Tibial nerve (tissue), 4 donors: ENCODE measurements at regions not wholly inside any gene's neighbourhood (a gene's known extent, or its start where the extent isn't known, plus 50 kb on each side); places are given as distances from the start of the nearest gene placed in this dataset.

Experiments used
- DNase-seq, 2 donors: peaks; one replicate each; pipeline ENCODE4 v3.0.0-alpha.2; 2019; ENCODE audit warnings: low spot score in 2 of 2
- H3K27ac ChIP-seq, 4 donors: fragments of 200-600 bp; sonication (generic) in 3 of 4; one replicate each; pipeline ENCODE4 v1.5.1; 2017 to 2019; ENCODE audit warnings: mild to moderate bottlenecking in 1 of 4
- H3K27me3 ChIP-seq, 2 donors: fragments of 200-600 bp; sonication (generic) in 1 of 2; one replicate each; pipeline versions ENCODE4 v1.5.1 to v1.6.0; 2017 to 2019
- H3K36me3 ChIP-seq, 3 donors: fragments of 200-600 bp; sonication (generic); one replicate each; pipeline ENCODE4 v1.5.1; 2018 to 2019
- H3K4me1 ChIP-seq, 4 donors: fragments of 200-600 bp; sonication (generic) in 3 of 4; one replicate each; pipeline ENCODE4 v1.5.1; 2017 to 2019
- H3K4me3 ChIP-seq, 4 donors: fragments of 200-600 bp; sonication (generic) in 3 of 4; one replicate each; pipeline ENCODE4 v1.5.1; 2017 to 2019; ENCODE audit warnings: mild to moderate bottlenecking in 1 of 4, moderate library complexity in 1 of 4
- H3K9me3 ChIP-seq, 4 donors: fragments of 200-600 bp; sonication (generic) in 3 of 4; one replicate each; pipeline ENCODE4 v1.5.1; 2017 to 2019
- CTCF ChIP-seq, 5 experiments: fragments of 200-600 bp in 3 of 5; fragments of 450-650 bp in 2 of 5; sonication (generic) in 3 of 5; IDR thresholded peaks; one replicate each; pipeline ENCODE4 v1.5.1; 2016 to 2019; ENCODE audit warnings: antibody characterized with exemption in 5 of 5, mild to moderate bottlenecking in 3 of 5, moderate library complexity in 2 of 5
- EP300 ChIP-seq, 2 donors: sonication (generic); formaldehyde crosslinking; IDR thresholded peaks; one replicate each; pipeline ENCODE4 v1.6.1; 2017; ENCODE audit warnings: antibody characterized with exemption in 2 of 2, mild to moderate bottlenecking in 1 of 2
- POLR2A ChIP-seq, 2 donors: fragments of 450-650 bp; IDR thresholded peaks; one replicate each; pipeline ENCODE4 v1.6.1; 2017; ENCODE audit warnings: antibody characterized with exemption in 2 of 2, mild to moderate bottlenecking in 2 of 2, moderate library complexity in 2 of 2
- WGBS, 2 donors: methylation state at CpG; one replicate each; pipeline ENCODE4 v1.1.5; 2018; 5-methylcytosine and 5-hydroxymethylcytosine counted together

DNA sequence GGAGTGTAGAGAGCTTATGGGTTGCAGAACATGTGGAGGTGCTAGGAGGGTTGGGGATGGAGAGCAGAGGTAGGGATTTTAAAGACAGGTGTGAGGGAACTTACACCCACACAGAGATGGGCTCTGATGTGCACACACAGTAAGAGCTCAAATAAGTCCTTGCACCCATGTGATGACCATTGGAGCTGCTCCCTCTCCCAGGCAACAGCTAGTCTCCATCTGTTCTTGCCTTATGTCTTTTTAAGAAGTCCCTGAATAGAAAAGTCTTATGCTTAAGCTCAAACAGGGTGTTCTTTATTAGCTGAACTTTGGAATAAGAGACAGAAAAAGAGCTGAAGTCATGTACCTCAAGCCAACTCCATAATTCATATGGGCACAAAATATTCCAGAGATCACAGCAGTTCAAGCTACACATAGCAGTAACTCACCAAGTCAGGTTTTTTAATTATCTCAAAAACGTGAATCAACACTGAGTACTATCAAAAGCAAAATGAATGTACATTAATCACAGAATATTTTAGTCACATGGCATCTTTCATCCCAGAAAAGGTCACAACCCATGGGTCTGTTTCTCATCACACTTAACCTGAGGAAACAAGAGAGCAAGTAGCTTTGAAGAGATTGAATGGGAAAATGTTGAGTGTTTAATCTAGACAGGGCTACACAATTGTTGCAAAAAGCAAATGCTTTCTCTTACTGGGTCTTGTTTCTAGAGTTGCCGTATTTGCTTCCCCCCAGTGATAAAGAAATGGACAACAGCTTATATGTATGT lies 1513.6 kb upstream of the SEL1L start:
- H3K4me3 ChIP-seq: no peak overlapping the region
- H3K36me3 ChIP-seq: no peaks in the 10 kb centered on the region
- TF ChIP-seq POLR2A (IDR thresholded peaks at IDR 0.05) (no peak), CTCF (IDR thresholded peaks at IDR 0.05) (no peak), EP300 (IDR thresholded peaks at IDR 0.05) (no peak)
- H3K9me3 ChIP-seq: no peaks in the 10 kb centered on the region
- H3K4me1 ChIP-seq: peaks cover 0 to 5% (median 0%) of the 10 kb centered on the region in 4 donors
- H3K27me3 ChIP-seq: no peaks in the 10 kb centered on the region
- WGBS, 2 donors: 36 to 45% methylated on average over 2 of the region's 2 CpGs
- no peak overlapping the region for H3K27ac ChIP-seq
- DNase-seq: no peak

- Histone ChIP-seq H3K4me3 (no peak overlapping the region), H3K9me3 (no peaks in the 10 kb centered on the region), H3K27me3 (no peaks in the 10 kb centered on the region), H3K4me1 (no peaks in the 10 kb centered on the region), H3K27ac (no peak overlapping the region), H3K36me3 (no peaks in the 10 kb centered on the region)
- TF ChIP-seq CTCF (IDR thresholded peaks at IDR 0.05) (no peak), POLR2A (IDR thresholded peaks at IDR 0.05) (no peak), EP300 (IDR thresholded peaks at IDR 0.05) (no peak)
- DNase-seq: no peak
- 92 to 96% methylated on average over 1 of the region's 1 CpG for WGBS, 2 donors
These were observed 1519.5 kb upstream of the SEL1L start for GRCh38 chr14:83053022-83053710.

DNA sequence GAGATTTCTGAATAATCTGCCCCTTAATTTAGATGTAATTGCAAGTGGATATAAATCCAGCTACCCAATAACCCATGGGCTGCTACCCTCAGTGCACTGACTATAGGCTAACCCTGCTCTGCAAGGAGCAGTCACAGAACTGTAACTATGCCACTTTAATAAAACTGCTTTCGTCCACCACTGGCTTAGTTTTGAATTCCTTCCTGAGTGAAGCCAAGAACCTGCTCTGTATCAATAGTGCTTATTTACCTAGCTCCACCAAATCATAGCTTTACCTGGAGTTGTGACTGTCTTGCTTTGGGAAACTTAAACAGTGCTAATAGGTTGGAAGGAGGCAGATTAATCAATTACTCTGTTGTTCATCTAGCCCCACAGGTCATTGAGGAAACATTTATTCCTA lies 1524.4 kb upstream of the SEL1L start:
- Histone ChIP-seq H3K4me3 (no peak overlapping the region), H3K36me3 (no peaks in the 10 kb centered on the region), H3K4me1 (no peaks in the 10 kb centered on the region), H3K9me3 (no peaks in the 10 kb centered on the region), H3K27ac (no peak overlapping the region), H3K27me3 (no peaks in the 10 kb centered on the region)
- WGBS, 2 donors: 60 to 81% methylated on average over 1 of the region's 1 CpG
- TF ChIP-seq POLR2A (IDR thresholded peaks at IDR 0.05) (no peak), EP300 (IDR thresholded peaks at IDR 0.05) (no peak), CTCF (IDR thresholded peaks at IDR 0.05) (no peak)
- DNase-seq: no peak

GRCh38 chr14:83071888-83072501 lies 1538.3 kb upstream of the SEL1L start:
- TF ChIP-seq CTCF (IDR thresholded peaks at IDR 0.05): no peak
- Histone ChIP-seq H3K27me3 (no peaks in the 10 kb centered on the region), H3K36me3 (no peaks in the 10 kb centered on the region), H3K4me3 (no peak overlapping the region), H3K4me1 (no peaks in the 10 kb centered on the region), H3K27ac (no peak overlapping the region), H3K9me3 (peaks cover 0 to 18% (median 0%) of the 10 kb centered on the region in 4 donors)
- 66 to 67% methylated on average over 5 of the region's 5 CpGs for WGBS, 2 donors
- DNase-seq: no peak

DNA sequence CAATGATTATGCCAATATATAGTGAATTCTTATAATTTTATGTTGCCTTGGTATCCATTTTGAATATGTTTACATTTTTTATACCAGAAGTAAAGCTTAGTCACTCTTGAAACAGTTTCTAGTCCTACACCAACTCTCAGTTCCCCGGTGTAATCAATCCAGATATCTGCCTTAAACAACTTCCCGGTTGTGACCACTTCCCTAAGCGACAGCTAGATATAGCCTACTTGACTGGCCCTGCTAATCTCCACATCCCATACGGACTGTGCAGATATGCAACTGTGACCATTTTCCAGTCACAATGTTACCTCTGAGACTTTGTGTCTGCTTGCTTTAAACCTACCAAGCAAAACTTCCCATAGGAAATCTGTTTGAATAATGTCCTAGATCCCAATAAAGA lies 1551.5 kb upstream of the SEL1L start:
- 73 to 92% methylated on average over 4 of the region's 4 CpGs for WGBS, 2 donors
- no peaks in the 10 kb centered on the region for H3K36me3 ChIP-seq
- TF ChIP-seq EP300 (IDR thresholded peaks at IDR 0.05) (no peak), POLR2A (IDR thresholded peaks at IDR 0.05) (no peak), CTCF (IDR thresholded peaks at IDR 0.05) (no peak)
- H3K4me1 ChIP-seq: no peaks in the 10 kb centered on the region
- no peaks in the 10 kb centered on the region for H3K27me3 ChIP-seq
- DNase-seq: no peak
- H3K9me3 ChIP-seq: peaks cover 0 to 4% (median 0%) of the 10 kb centered on the region in 4 donors
- no peak overlapping the region for H3K4me3 ChIP-seq
- no peak overlapping the region for H3K27ac ChIP-seq
